HEK293 (cell line): ENCODE measurements at regions not wholly inside any gene's neighbourhood (a gene's known extent, or its start where the extent isn't known, plus 50 kb on each side); places are given as distances from the start of the nearest gene placed in this dataset.

Experiments
- CTCF ChIP-seq: fragments of 450-650 bp; formaldehyde crosslinking; IDR thresholded peaks from 2 replicates; pipeline ENCODE4 v1.5.1; 2016; ENCODE audit warnings: missing biosample characterization, missing genetic modification characterization
- GLIS1 ChIP-seq: fragments of 450-650 bp; formaldehyde crosslinking; IDR thresholded peaks from 2 replicates; pipeline ENCODE4 v1.5.1; 2016; ENCODE audit warnings: missing biosample characterization, missing genetic modification characterization
- PRDM4 ChIP-seq: fragments of 450-650 bp; formaldehyde crosslinking; IDR thresholded peaks from 2 replicates; pipeline ENCODE4 v1.5.1; 2017; ENCODE audit warnings: missing biosample characterization, missing genetic modification characterization
- REST ChIP-seq: fragments of 450-650 bp; formaldehyde crosslinking; IDR thresholded peaks from 2 replicates; pipeline ENCODE4 v1.5.1; 2016; ENCODE audit warnings: missing biosample characterization, missing genetic modification characterization
- ZNF416 ChIP-seq: fragments of 450-650 bp; formaldehyde crosslinking; IDR thresholded peaks from 2 replicates; pipeline ENCODE4 v1.5.1; 2016; ENCODE audit warnings: missing biosample characterization, missing genetic modification characterization
- ZNF645 ChIP-seq: fragments of 450-650 bp; formaldehyde crosslinking; IDR thresholded peaks from 2 replicates; pipeline ENCODE4; 2016; ENCODE audit warnings: missing biosample characterization, missing genetic modification characterization
- ZSCAN5A ChIP-seq: fragments of 450-650 bp; formaldehyde crosslinking; IDR thresholded peaks from 2 replicates; pipeline ENCODE4 v1.5.1; 2016; ENCODE audit warnings: missing biosample characterization, missing genetic modification characterization

- TF ChIP-seq PRDM4 (no peak), ZSCAN5A (tag by site-specific recombination) (no peak), CTCF (no peak), REST (no peak), ZNF416 (tag by site-specific recombination) (no peak), GLIS1 (tag by site-specific recombination) (no peak), ZNF645 (tag by site-specific recombination) (no peak)
Observed at GRCh38 chr5:32887390-32887789, 176.3 kb downstream of the NPR3 start.
